Colonic mucosa (tissue), 4 donors: ENCODE measurements at regions not wholly inside any gene's neighbourhood (a gene's known extent, or its start where the extent isn't known, plus 50 kb on each side); places are given as distances from the start of the nearest gene placed in this dataset.

Source experiments
- DNase-seq: peaks from one replicate; pipeline ENCODE4 v3.0.0-alpha.2; 2020
- H3K27ac ChIP-seq: fragments of 200-600 bp; one replicate; pipeline ENCODE4 v1.8.0; 2021
- H3K27me3 ChIP-seq: fragments of 200-600 bp; one replicate; pipeline ENCODE4 v1.8.0; 2021
- H3K36me3 ChIP-seq: fragments of 200-600 bp; one replicate; pipeline ENCODE4 v1.8.0; 2021
- H3K4me1 ChIP-seq: fragments of 200-600 bp; one replicate; pipeline ENCODE4 v1.8.0; 2021; ENCODE audit warnings: mild to moderate bottlenecking
- H3K4me3 ChIP-seq: fragments of 200-600 bp; one replicate; pipeline ENCODE4 v1.8.0; 2021
- H3K9ac ChIP-seq, 2 donors: one replicate each; pipeline ENCODE4 v1.7.0; 2013; ENCODE audit warnings: control low read depth in 2 of 2, low read depth in 2 of 2, low read length in 2 of 2
- H3K9me3 ChIP-seq: fragments of 200-600 bp; one replicate; pipeline ENCODE4 v1.8.0; 2021
- CTCF ChIP-seq: fragments of 200-600 bp; IDR thresholded peaks from one replicate; pipeline ENCODE4 v1.8.0; 2022; ENCODE audit warnings: antibody characterized with exemption, mild to moderate bottlenecking
- intact Hi-C: fragments of 100-400 bp; cut with DNase I; formaldehyde crosslinking; loops from one replicate; pipeline ENCODE4 v1.14.1; 2022
- donor health status: healthy.
- donor health status: DM: no; HTN: no; CAD: no.
- donor health status: DM: no; HTN: no; CAD: no.

GRCh38 chr20:40744818-40745175 lies 55.8 kb upstream of the MAFB start:
- Histone ChIP-seq H3K27ac (no peak overlapping the region), H3K36me3 (no peaks in the 10 kb centered on the region), H3K9ac (no peak overlapping the region), H3K4me1 (no peaks in the 10 kb centered on the region), H3K4me3 (no peak overlapping the region), H3K9me3 (no peaks in the 10 kb centered on the region), H3K27me3 (no peaks in the 10 kb centered on the region)
- no peak for DNase-seq
- no peak for TF ChIP-seq CTCF
- intact Hi-C loops: loop anchor here (5.0 to 10.0 kb wide), 3 partner anchors 203 to 350 kb away; no protein-coding TSS in a partner anchor

GRCh38 chr20:40746251-40746650 lies 57.2 kb upstream of the MAFB start:
- Histone ChIP-seq H3K27ac (no peak overlapping the region), H3K27me3 (no peaks in the 10 kb centered on the region), H3K9me3 (no peaks in the 10 kb centered on the region), H3K4me3 (no peak overlapping the region), H3K9ac (no peak overlapping the region), H3K4me1 (no peaks in the 10 kb centered on the region), H3K36me3 (no peaks in the 10 kb centered on the region)
- DNase-seq: no peak
- intact Hi-C loops: loop anchor here (10.0 kb wide), 1 partner anchor 349 kb away; no protein-coding TSS in a partner anchor
- TF ChIP-seq CTCF: no peak

GRCh38 chr20:40748182-40748581 lies 59.1 kb upstream of the MAFB start:
- Histone ChIP-seq H3K9me3 (no peaks in the 10 kb centered on the region), H3K36me3 (no peaks in the 10 kb centered on the region), H3K4me1 (no peaks in the 10 kb centered on the region), H3K9ac (no peak overlapping the region), H3K27me3 (no peaks in the 10 kb centered on the region), H3K27ac (no peak overlapping the region), H3K4me3 (no peak overlapping the region)
- intact Hi-C loops: loop anchor here (10.0 kb wide), 1 partner anchor 347 kb away; no protein-coding TSS in a partner anchor
- no peak for TF ChIP-seq CTCF
- no peak for DNase-seq

- Histone ChIP-seq H3K9ac (no peak overlapping the region), H3K4me1 (no peaks in the 10 kb centered on the region), H3K27ac (no peak overlapping the region), H3K4me3 (no peak overlapping the region), H3K27me3 (no peaks in the 10 kb centered on the region), H3K36me3 (no peaks in the 10 kb centered on the region), H3K9me3 (no peaks in the 10 kb centered on the region)
- intact Hi-C loops: loop anchor here (10.0 kb wide), 1 partner anchor 345 kb away; no protein-coding TSS in a partner anchor
- DNase-seq: no peak
- TF ChIP-seq CTCF: no peak
Measured at GRCh38 chr20:40749985-40750506, 61.0 kb upstream of the MAFB start.

- Histone ChIP-seq H3K36me3 (no peaks in the 10 kb centered on the region), H3K27ac (no peak overlapping the region), H3K4me1 (no peaks in the 10 kb centered on the region), H3K9me3 (no peaks in the 10 kb centered on the region), H3K4me3 (no peak overlapping the region), H3K27me3 (no peaks in the 10 kb centered on the region), H3K9ac (no peak overlapping the region)
- no peak for TF ChIP-seq CTCF
- DNase-seq: no peak
- intact Hi-C loops: no loop called here
Measured at GRCh38 chr20:40750541-40751035, 61.6 kb upstream of the MAFB start.
